Adrenal gland (tissue), 5 donors: ENCODE measurements at regions not wholly inside any gene's neighbourhood (a gene's known extent, or its start where the extent isn't known, plus 50 kb on each side); places are given as distances from the start of the nearest gene placed in this dataset.

Source experiments
- CTCF ChIP-seq, 6 experiments: fragments of 450-650 bp in 4 of 6; fragments of 200-600 bp in 2 of 6; sonication (generic) in 1 of 6; IDR thresholded peaks; 1 replicate in 5 of 6; 2 replicates in 1 of 6; pipeline versions ENCODE4 v1.5.1 to v1.8.0; 2016 to 2021; ENCODE audit warnings: antibody characterized with exemption in 6 of 6, mild to moderate bottlenecking in 2 of 6, moderate library complexity in 1 of 6
- POLR2A ChIP-seq, 2 donors: fragments of 450-650 bp; IDR thresholded peaks; one replicate each; pipeline ENCODE4 v1.6.1; 2017; ENCODE audit warnings: antibody characterized with exemption in 2 of 2, mild to moderate bottlenecking in 2 of 2, moderate library complexity in 1 of 2
- donor health status: DM: no; HTN: no; CAD: no.

- TF ChIP-seq POLR2A (IDR thresholded peaks at IDR 0.05) (no peak), CTCF (IDR thresholded peaks at IDR 0.05) (no peak)
Observed at GRCh38 chr7:92987538-92987937, 130.2 kb downstream of the SAMD9 start.
